Lung microvascular endothelial cell (primary cell): ENCODE measurements at regions not wholly inside any gene's neighbourhood (a gene's known extent, or its start where the extent isn't known, plus 50 kb on each side); places are given as distances from the start of the nearest gene placed in this dataset.

Experiments
- DNase-seq, 2 donors: peaks; one replicate each; pipeline versions ENCODE4 v3.0.0 to v3.0.0-alpha.2; 2010; ENCODE audit warnings: low read depth in 2 of 2

DNA sequence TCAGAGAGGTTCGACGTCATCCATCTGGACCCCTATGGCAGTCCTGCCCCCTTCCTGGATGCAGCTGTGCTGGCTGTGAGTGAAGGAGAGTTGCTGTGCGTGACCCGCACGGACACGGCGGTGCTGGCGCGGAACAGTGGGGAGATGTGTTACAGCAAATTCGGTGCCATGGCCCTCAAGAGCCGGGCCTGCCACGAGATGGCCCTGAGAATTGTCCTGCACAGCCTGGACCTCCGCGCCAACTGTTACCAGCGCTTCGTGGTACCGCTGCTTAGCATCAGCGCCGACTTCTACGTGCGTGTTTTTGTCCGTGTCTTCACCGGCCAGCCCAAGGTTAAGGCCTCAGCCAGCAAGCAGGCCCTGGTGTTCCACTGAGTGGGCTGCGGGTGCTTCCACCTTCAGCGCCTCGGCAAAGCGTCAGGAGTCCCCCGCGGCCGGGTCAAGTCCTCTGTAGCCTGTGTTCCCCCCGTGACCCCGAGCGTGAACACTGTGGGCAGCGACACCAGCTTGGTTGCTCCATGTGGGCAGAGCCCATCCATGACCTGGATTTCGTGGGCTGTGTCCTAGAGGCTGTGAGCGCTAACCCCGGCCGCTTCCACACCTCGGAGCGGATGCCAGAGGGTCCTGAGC, 186.7 kb upstream of the SLITRK2 start:
- DNase-seq = no peak

DNA sequence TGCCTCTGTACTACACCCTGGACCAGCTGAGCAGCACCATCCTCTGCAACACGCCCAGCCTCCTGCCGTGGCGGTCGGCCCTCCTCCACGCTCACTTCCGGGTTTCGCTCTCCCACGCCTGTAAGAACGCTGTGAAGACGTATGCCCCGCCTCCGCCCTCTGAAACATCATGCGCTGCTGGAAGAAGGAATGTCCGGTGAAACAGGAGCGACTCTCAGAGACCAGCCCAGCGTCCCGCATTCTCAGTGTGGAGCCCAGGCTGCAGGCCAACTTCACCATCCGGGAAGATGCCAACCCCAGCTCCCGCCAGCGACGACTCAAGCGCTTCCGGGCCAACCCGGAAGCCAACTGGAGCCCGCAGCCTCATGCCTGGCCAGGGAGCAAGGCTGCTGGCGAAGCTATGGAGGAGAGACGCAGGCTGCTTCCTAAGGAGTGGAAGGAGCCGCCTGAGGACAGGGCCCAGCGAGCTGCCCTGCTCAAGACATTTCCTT, 186.1 kb upstream of the SLITRK2 start:
- DNase-seq = no peak

- DNase-seq = no peak
Observed at GRCh38 chrX:145654486-145654885, 163.1 kb upstream of the SLITRK2 start.

GRCh38 chrX:145673841-145674240, 143.8 kb upstream of the SLITRK2 start:
- no peak for DNase-seq

- no peak for DNase-seq
Observed at GRCh38 chrX:145677109-145677817, 140.4 kb upstream of the SLITRK2 start.

DNA sequence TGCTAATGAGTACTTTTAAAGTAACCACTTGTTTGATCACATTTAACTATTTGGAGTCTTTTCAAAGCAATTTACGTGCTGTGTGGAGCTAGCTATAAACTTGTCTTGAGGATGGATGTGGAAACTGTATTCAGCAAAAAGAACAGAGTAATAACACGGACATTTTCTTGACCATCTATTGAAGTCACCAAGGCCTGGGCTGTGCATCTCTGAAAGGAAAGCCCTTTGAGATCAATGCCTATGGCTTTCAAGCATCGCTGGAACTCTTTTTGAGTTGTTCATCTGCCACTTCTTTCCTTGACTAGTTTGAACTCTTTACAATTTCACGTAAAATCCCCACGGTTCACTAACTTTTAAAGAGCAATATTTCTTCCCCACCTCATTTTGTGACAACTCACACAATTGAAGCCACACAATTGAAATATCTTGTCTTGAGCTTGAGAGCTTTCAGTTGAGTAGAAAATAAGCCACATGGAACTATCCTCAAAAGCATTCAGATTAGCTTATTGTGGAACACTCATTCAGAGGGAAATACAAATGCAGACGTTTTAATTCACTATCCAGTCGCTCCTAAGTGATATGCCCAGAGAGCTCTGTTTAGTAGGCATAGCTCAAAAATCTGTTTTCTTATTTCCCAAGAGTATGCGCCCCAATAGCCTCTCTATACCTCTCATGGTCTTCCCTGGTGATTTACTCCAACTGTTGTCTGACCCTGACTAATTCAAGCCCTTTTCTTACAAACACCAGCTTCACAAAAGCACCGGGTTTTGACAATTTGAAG, 134.9 kb upstream of the SLITRK2 start:
- DNase-seq = no peak

DNA sequence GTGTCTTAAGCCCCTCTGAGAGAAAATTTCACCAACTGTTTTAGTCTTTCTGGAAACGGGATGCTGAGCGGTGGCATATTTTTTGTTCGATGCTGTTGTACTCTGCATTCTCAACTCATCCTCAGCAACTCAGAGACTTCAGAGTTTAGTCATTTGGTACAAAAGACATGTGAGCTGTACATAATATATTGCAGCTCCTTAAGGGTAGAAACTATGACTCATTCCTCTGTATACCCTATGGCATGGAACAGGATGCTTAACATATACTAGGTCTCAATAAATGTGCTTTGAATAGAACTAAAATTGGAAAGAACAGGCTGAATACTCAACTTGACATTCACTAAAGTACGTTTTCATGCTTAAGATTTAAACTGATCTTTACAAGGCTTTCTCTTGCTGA, 130.5 kb upstream of the SLITRK2 start:
- no peak for DNase-seq

DNA sequence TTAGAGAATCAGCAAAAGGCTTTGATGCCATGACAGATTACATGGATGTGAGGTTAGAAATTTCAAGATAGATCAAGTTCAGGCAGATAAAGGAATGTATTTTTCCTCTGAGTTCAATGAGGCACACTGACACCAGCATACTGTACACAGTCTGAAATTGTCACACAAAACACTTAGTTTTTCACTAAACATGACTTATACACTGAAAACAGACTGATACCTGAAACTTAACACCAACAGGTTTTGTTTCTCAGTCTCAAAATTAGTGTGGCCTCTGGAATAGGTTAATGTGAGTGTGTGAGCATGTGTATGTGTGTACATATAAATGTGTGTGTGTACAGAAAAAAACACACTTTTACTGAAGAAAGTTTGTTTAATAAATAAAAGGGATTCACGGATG, 129.9 kb upstream of the SLITRK2 start:
- no peak for DNase-seq

GRCh38 chrX:145694048-145694447, 123.6 kb upstream of the SLITRK2 start:
- DNase-seq = no peak

DNA sequence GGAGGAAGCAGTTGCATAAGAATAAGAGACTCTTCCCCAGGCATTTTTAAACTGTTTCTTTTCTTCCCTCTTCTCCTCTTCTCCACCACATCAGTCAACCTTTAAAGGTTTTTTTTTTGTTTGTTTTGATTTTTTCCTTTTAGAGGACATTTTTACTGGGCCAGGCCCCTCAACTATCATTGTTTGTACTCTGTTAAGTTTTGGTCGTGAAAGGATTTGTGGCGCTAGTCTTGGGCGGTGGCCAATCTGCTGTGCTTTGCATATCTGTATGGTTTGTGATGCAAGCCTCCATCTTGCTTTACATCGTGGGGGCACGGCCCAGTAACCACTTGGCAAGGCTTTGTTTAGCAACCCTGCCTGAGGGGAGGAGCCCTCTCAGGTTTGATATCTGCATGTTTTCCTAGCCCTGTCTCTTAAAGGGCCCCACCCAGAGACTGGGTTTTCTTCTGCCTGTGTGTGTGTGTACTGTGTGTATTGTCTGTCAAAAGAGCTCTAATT, 101.9 kb upstream of the SLITRK2 start:
- DNase-seq = no peak

DNA sequence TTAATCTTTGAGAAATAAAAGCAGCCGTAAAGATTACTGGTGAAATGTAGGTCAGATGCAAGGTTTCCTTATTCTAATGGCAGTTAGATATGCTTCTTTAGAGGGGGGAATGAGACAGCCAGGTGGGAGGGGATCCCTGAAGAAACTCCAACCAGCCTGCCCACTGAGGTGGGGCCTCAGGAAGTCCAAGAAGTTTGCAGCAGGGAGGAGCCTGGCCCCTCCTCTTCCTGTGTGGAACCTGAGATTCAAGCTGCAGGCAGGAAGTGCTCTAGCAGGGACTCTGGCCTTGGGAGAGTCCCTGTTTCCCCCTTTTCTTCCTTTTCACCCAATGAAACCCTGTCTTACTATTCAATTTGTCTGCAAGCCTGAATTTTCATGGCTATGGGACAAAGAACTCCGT, 101.4 kb upstream of the SLITRK2 start:
- no peak for DNase-seq

DNA sequence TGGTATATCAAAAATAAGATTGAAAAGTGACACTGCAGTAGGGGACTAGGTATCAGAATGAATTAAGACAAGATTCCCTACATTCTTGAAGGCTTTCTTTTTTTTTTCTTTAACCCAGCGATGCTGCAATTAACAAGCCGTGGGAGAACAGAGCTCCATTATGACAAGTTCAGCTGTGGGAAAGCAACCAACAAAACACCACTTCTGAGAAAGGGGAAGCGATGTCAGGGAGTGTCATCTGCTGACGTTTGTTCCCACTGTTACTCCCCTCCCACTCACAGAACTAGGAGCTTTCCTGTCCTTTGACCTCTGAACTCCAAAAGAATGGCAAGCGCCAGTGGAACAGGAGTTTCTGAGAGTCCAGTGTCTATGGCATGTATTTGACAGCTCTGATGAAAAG, 90.2 kb upstream of the SLITRK2 start:
- DNase-seq = no peak

DNA sequence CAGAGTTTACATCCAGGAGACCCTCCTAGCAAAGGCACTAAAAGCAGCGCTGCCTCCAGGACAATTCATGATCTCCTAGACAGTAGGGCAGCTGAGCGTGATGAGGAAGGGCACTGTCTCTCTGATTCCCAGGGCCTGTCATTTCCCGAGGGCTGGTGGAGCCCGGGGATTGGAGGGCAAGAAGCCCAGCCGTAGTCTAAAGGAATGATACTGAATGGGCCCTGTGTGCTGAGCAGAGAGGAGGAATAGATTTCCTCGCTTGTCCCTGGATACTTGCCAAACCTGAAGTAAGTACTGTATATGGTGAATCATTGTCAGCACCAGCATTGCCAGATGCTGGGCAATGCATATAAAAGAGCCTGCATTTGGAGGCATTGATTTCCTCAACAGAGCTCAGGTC, 88.0 kb upstream of the SLITRK2 start:
- DNase-seq = no peak

GRCh38 chrX:145735036-145735435, 82.6 kb upstream of the SLITRK2 start:
- DNase-seq = no peak

DNA sequence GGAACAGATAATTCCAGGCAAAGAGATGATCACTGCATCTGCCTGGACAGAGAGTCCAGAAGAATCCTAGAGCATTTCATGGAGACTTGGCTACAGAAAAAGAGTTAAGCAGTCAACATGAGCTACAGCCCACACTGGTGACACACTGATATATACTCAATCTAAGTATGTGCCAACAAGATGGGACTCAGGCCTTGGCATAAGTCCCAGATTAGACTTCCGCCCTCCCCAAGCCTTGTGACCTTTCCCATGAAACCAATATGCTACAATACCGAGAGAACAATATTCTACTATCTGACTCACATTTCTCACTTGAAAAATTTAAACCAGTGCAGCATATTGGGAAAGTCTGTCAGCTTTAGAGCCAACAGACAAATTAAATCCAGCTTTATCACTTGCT, 65.7 kb upstream of the SLITRK2 start:
- DNase-seq = peak in 1 of 2 donors; percentile 0
